ENCODE measurements at regions not wholly inside any gene's neighbourhood (a gene's known extent, or its start where the extent isn't known, plus 50 kb on each side); places are given as distances from the start of the nearest gene placed in this dataset.

DNA sequence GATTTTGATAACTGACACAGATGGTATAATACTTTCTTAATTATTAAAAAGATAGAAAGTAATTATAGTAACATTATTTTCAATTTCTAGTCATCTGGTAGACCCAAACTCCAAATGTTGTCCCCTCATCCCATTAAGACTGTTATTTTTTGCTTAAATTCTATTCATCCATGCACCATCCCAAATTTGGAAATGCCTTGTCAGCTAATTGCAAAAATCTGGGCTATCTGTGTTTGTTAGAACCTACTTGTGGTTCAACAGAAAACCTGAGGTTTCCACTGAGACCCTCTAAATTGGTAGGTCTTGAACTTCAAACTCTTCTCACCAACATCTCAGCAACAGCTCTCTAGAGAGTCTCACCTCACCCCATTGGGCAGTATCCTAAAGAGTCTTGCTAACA, 172.2 kb upstream of the ADGRL3 start:
- TF ChIP-seq, protein P1, sequence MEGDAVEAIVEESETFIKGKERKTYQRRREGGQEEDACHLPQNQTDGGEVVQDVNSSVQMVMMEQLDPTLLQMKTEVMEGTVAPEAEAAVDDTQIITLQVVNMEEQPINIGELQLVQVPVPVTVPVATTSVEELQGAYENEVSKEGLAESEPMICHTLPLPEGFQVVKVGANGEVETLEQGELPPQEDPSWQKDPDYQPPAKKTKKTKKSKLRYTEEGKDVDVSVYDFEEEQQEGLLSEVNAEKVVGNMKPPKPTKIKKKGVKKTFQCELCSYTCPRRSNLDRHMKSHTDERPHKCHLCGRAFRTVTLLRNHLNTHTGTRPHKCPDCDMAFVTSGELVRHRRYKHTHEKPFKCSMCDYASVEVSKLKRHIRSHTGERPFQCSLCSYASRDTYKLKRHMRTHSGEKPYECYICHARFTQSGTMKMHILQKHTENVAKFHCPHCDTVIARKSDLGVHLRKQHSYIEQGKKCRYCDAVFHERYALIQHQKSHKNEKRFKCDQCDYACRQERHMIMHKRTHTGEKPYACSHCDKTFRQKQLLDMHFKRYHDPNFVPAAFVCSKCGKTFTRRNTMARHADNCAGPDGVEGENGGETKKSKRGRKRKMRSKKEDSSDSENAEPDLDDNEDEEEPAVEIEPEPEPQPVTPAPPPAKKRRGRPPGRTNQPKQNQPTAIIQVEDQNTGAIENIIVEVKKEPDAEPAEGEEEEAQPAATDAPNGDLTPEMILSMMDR (IDR thresholded peaks at IDR 0.05), result no peak
- TF ChIP-seq POLR2A (IDR thresholded peaks at IDR 0.05), result no peak

Data from testis (tissue), 2 donors.